GM23338 (cell line): ENCODE measurements at regions not wholly inside any gene's neighbourhood (a gene's known extent, or its start where the extent isn't known, plus 50 kb on each side); places are given as distances from the start of the nearest gene placed in this dataset.
"Not testable (repeated sequence)": the region's sequence is repeated elsewhere in the genome, so short reads cannot be mapped to it uniquely, and the experiment has no call there.

Experiments used
- ATAC-seq: fragments of 200-7000 bp; cut with Tn5 transposase; 3 replicates; pipeline ENCODE4 v1.9.1; 2020
- DNase-seq: peaks from one replicate; pipeline ENCODE4 v3.0.0-alpha.2; 2015; ENCODE audit warnings: low spot score
- H2AFZ ChIP-seq: fragments of 200-600 bp; sonication (generic); 2 replicates; pipeline ENCODE4 v1.8.0; 2016; ENCODE audit warnings: antibody characterized with exemption, mild to moderate bottlenecking, moderate library complexity
- H3F3A ChIP-seq: fragments of 200-600 bp; sonication (generic); replicated peaks from 2 replicates; pipeline ENCODE4 v1.8.0; 2017; ENCODE audit warnings: antibody characterized with exemption, mixed run types, low read depth
- H3K27ac ChIP-seq: fragments of 200-600 bp; sonication (generic); 2 replicates; pipeline ENCODE4 v1.6.1; 2016; ENCODE audit warnings: low read depth
- H3K27me3 ChIP-seq: fragments of 200-600 bp; sonication (generic); 2 replicates; pipeline ENCODE4 v1.8.0; 2016; ENCODE audit warnings: mild to moderate bottlenecking, mixed run types, moderate library complexity; ENCODE audit not compliant: insufficient read depth
- H3K36me3 ChIP-seq: fragments of 200-600 bp; sonication (generic); 2 replicates; pipeline ENCODE4 v1.8.0; 2016; ENCODE audit warnings: mild to moderate bottlenecking; ENCODE audit not compliant: insufficient read depth
- H3K4me1 ChIP-seq: fragments of 200-600 bp; sonication (generic); 2 replicates; pipeline ENCODE4 v1.8.0; 2016; ENCODE audit warnings: mild to moderate bottlenecking, moderate library complexity; ENCODE audit not compliant: insufficient read depth
- H3K4me2 ChIP-seq: fragments of 200-600 bp; sonication (generic); 2 replicates; pipeline ENCODE4 v1.7.1; 2017; ENCODE audit warnings: mixed run types
- H3K4me3 ChIP-seq: fragments of 200-600 bp; sonication (generic); 2 replicates; pipeline ENCODE4 v1.6.1; 2016; ENCODE audit warnings: mixed run types
- H3K79me2 ChIP-seq: fragments of 200-600 bp; sonication (generic); replicated peaks from 2 replicates; pipeline ENCODE4 v1.8.0; 2017; ENCODE audit warnings: mild to moderate bottlenecking; ENCODE audit not compliant: insufficient read depth
- H3K9me2 ChIP-seq: fragments of 200-600 bp; sonication (generic); 2 replicates; pipeline ENCODE4 v1.8.0; 2017; ENCODE audit not compliant: insufficient read depth
- H4K20me1 ChIP-seq: fragments of 200-600 bp; sonication (generic); replicated peaks from 2 replicates; pipeline ENCODE4 v1.8.0; 2017; ENCODE audit warnings: mild to moderate bottlenecking; ENCODE audit not compliant: insufficient read depth
- H3K27ac Mint-ChIP-seq: 2 replicates; pipeline ENCODE4 v1.8.0; 2020; ENCODE audit warnings: inconsistent platforms, mild to moderate bottlenecking, moderate library complexity, mixed read lengths
- H3K27me3 Mint-ChIP-seq: 3 replicates; pipeline ENCODE4 v1.8.0; 2022; ENCODE audit warnings: low read depth, mild to moderate bottlenecking, moderate library complexity, mixed read lengths, inconsistent platforms; ENCODE audit not compliant: insufficient read depth, poor library complexity
- H3K36me3 Mint-ChIP-seq: 3 replicates; pipeline ENCODE4 v1.8.0; 2021; ENCODE audit warnings: low read depth, mild to moderate bottlenecking, inconsistent platforms, moderate library complexity, mixed read lengths
- H3K4me1 Mint-ChIP-seq: 3 replicates; pipeline ENCODE4 v1.8.0; 2020; ENCODE audit warnings: mild to moderate bottlenecking, inconsistent platforms, mixed read lengths
- H3K4me3 Mint-ChIP-seq: 3 replicates; pipeline ENCODE4 v1.8.0; 2021; ENCODE audit warnings: moderate library complexity, mild to moderate bottlenecking, inconsistent platforms, mixed read lengths
- H3K9me3 Mint-ChIP-seq: 3 replicates; pipeline ENCODE4 v1.8.0; 2020; ENCODE audit warnings: moderate library complexity, mild to moderate bottlenecking, inconsistent platforms, mixed read lengths
- ETS1 ChIP-seq: IDR thresholded peaks from 2 replicates; pipeline ENCODE4 v1.6.1; 2016; ENCODE audit warnings: antibody characterized with exemption
- EZH2 ChIP-seq: fragments of 200-600 bp; sonication (generic); IDR thresholded peaks from one replicate; pipeline ENCODE4 v1.8.0; 2017; ENCODE audit warnings: antibody characterized with exemption, mild to moderate bottlenecking, low read depth; ENCODE audit not compliant: unreplicated experiment
- EZH2phosphoT487 ChIP-seq: fragments of 200-600 bp; sonication (generic); IDR thresholded peaks from one replicate; pipeline ENCODE4 v1.8.1; 2018; ENCODE audit warnings: antibody characterized with exemption; ENCODE audit not compliant: unreplicated experiment
- ZNF331 ChIP-seq: fragments of 250-450 bp; sonication (Bioruptor Pico); IDR thresholded peaks from 2 replicates; pipeline ENCODE4 v1.5.0; 2020; ENCODE audit warnings: low read depth, mild to moderate bottlenecking, moderate library complexity

DNA sequence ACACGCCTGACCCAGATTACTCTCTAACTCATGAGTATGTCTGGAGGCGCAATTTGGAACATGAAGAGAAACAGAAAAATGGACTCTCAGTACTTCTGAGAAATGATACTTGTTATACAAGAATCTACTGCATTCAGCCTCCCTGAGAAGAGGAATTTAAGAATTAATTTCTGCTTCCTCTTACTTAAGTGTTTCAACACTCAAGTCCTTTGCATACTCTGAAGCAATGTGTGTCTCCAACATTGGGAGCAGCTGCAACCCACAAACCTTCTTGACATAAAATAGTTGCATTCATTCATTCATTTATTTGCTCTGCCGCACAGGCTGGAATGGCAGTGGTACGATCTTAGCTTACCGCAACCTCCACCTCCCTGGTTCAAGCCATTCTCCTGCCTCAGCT is 199.8 kb downstream of the NPIPA7 start (continued):
- TF ChIP-seq ZNF331: no peak
- TF ChIP-seq EZH2phosphoT487: no peak
- TF ChIP-seq ETS1: no peak
- TF ChIP-seq EZH2: no peak

DNA sequence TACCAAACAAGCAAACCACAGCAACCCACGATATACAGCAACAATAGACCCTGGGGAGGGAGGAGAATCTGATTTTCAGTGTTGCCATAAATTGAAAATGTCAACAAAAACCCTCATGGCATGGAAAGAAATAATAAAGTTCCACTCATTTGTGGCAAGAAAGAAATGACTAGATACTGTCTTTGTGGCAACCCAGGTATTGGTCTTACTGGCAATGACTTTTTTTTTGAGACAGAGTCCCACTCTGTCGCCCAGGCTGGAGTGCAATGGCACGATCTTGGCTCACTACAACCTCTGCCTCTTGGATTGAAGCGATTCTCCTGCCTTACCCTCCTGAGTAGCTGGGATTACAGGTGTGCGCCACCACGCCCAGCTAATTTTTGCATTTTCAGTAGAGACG is 204.0 kb downstream of the NPIPA7 start:
- not testable (repeated sequence) for H3K27ac ChIP-seq, H2AFZ ChIP-seq, H3K4me1 Mint-ChIP-seq, H3K27ac Mint-ChIP-seq, H3K4me2 ChIP-seq, ATAC-seq, H3K27me3 Mint-ChIP-seq, H3K4me1 ChIP-seq, H3K4me3 ChIP-seq, H3K36me3 ChIP-seq, H3K79me2 ChIP-seq, H3K36me3 Mint-ChIP-seq, H3K4me3 Mint-ChIP-seq, H3K27me3 ChIP-seq, H3K9me2 ChIP-seq, DNase-seq, H3F3A ChIP-seq, H4K20me1 ChIP-seq
- peaks cover 15% of the 10 kb centered on the region for H3K9me3 Mint-ChIP-seq

DNA sequence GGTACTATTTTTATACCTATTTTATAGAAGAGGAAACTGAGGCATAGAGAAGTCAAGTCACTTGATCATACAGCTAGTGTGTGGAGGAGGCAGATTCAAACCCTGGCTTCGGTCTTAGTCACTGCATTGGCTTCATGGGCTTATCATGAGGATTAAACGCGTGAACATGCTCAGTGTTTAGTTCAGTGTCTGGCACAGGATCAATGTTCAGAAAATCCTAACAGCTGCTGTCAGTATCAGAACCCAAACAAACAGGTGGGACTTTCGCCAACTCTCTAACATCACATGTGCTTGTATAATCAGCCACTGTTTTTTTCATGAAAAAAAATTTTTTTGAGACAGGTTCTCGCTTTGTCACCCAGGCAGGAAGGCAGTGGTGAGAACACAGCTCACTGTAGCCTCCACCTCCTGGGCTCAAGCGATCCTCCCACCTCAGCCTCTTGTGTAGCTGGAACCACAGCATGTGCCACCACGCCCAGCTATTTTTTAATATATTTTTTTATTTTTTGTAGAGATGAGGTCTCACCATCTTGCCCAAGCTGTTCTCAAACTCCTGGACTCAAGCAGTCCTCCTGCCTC is 207.2 kb downstream of the NPIPA7 start:
- not testable (repeated sequence) for H3K4me3 ChIP-seq, H3K27me3 Mint-ChIP-seq, H3K4me1 Mint-ChIP-seq, H4K20me1 ChIP-seq, H3K4me2 ChIP-seq, H2AFZ ChIP-seq, H3K27me3 ChIP-seq, ATAC-seq, H3K4me3 Mint-ChIP-seq, H3K27ac ChIP-seq, DNase-seq, H3K27ac Mint-ChIP-seq, H3K79me2 ChIP-seq, H3K4me1 ChIP-seq, H3K36me3 ChIP-seq, H3F3A ChIP-seq, H3K36me3 Mint-ChIP-seq, H3K9me2 ChIP-seq
- peaks cover 13% of the 10 kb centered on the region for H3K9me3 Mint-ChIP-seq

DNA sequence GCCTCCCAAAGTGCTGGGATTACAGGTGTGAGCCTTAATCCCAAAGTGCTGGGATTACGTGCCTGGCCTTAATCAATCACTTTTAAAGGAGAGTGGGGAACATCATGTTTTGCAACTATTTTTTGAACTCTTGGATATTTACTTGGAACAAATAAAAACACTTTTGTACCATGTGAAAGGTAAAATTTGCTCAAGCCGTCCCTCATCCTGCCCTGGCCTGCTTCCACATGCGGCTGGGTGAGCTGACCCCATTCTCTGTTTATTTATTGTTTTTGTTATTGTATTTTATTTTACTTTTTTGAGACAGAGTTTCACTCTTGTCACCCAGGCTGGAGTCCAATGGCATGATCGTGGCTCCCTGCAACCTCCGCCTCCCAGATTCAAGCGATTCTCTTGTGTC is 208.0 kb downstream of the NPIPA7 start:
- H3F3A ChIP-seq, H3K36me3 Mint-ChIP-seq, H3K36me3 ChIP-seq, H3K79me2 ChIP-seq, H3K4me3 Mint-ChIP-seq, H3K9me2 ChIP-seq, H3K27ac Mint-ChIP-seq, ATAC-seq, H4K20me1 ChIP-seq, DNase-seq, H3K4me1 Mint-ChIP-seq, H3K27me3 ChIP-seq, H3K4me2 ChIP-seq, H2AFZ ChIP-seq, H3K27ac ChIP-seq, H3K27me3 Mint-ChIP-seq, H3K4me1 ChIP-seq, H3K4me3 ChIP-seq, H3K9me3 Mint-ChIP-seq: not testable (repeated sequence)

GRCh38 chr16:16588436-16588835 is 209.5 kb downstream of the NPIPA7 start:
- not testable (repeated sequence) for H3K36me3 ChIP-seq, H3K4me3 Mint-ChIP-seq, ATAC-seq, H3K79me2 ChIP-seq, DNase-seq, H3K27ac ChIP-seq, H4K20me1 ChIP-seq, H3K4me3 ChIP-seq, H3K4me1 ChIP-seq, H3K27ac Mint-ChIP-seq, H3K4me1 Mint-ChIP-seq, H3K36me3 Mint-ChIP-seq, H2AFZ ChIP-seq, H3K27me3 Mint-ChIP-seq, H3K9me2 ChIP-seq, H3F3A ChIP-seq, H3K9me3 Mint-ChIP-seq, H3K4me2 ChIP-seq, H3K27me3 ChIP-seq

- H3K27me3 ChIP-seq, H3K4me1 ChIP-seq, H3K27ac ChIP-seq, H3K4me2 ChIP-seq, H3K27me3 Mint-ChIP-seq, H3K36me3 Mint-ChIP-seq, H3K9me2 ChIP-seq, H3K4me3 ChIP-seq, H4K20me1 ChIP-seq, H3F3A ChIP-seq, H3K9me3 Mint-ChIP-seq, H3K36me3 ChIP-seq, ATAC-seq, H3K79me2 ChIP-seq, H3K27ac Mint-ChIP-seq, H3K4me1 Mint-ChIP-seq, DNase-seq, H2AFZ ChIP-seq, H3K4me3 Mint-ChIP-seq: not testable (repeated sequence)
These were observed 211.8 kb downstream of the NPIPA7 start for GRCh38 chr16:16590654-16591318.
